SIG-M5 treated with dmso at 0.1 percent for 504 hours (cell line): ENCODE measurements at regions not wholly inside any gene's neighbourhood (a gene's known extent, or its start where the extent isn't known, plus 50 kb on each side); places are given as distances from the start of the nearest gene placed in this dataset.

ENCODE experiments used
- DNase-seq: peaks from one replicate; lab custom pipeline; 2025; ENCODE audit not compliant: unreplicated experiment; lab: John Stamatoyannopoulos, UW

DNA sequence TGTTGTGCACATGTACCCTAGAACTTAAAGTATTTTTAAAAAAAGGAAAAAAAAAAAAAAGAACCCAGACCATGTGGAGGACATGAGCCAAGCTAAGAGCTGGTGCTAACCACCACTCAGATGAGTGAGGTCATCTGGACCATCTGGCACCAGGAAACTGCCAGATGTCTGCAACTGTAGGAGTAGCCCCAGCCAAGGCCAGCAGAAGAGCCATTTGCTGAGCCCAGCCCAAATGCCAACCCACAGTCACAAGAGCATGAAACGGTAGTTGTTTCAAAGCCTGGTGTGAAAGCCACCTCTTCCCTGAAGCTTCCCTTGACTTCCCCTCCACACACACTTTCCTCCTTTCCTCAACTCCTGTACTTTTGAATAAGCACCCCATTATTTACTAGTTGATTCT, 69.2 kb upstream of the FCN1 start:
- no peak for DNase-seq

DNA sequence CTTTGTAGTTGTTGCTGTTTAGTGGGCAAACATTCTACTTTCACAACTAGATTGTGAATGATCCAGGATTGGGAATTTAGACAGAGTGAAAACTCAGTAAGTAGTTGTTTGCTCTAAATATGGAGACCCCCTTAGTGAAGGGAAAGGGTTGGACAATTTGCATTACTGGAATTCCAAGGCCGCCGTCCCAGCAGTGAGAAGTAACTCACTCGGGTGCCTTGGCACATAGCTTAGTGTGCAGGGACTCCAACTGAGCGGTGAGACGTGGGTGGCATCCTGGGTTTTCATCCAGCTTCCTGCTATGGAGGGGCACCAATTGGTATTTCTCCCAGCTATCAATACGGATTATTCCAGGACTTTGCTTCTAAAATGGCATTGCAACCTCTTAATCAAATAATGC, 69.7 kb upstream of the FCN1 start:
- DNase-seq: no peak

DNA sequence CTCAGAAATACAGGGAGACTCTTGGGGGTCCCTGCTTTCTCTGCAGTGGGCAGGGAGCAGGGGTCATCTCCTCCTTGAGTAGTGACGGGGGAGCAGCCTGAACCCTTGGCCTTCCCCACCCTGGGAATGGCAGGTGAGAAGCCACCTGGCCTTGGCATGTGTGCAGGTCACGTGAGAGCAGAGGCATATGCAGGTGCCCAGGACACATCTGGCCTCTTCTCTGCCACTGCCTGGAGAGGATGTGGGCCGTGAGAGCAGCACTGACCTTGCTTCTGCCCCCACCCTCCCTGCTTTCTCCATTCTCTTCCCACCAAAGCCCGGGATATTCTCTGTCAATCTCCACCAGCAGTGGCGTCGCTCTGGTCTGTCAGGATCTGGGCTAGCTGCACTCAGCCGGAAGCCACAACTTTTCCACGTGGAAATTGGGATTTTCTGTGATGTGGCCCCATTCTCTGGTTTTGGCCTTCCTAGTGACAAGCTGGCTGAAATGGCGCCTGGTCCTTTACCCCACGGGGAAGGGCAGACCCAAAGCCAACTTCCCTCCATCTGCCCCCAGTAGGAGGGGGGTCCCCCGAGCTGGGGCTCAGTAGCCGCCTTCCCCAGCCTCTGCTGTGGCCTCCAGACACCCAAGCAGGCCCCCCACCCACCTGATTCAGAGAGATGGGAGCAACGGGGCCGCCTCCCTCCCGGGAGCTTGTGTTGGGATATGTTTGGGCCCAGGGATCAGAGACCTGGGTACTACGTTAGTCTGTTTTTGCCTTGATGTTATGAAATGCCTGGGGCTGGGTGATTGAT, 70.4 kb upstream of the FCN1 start:
- DNase-seq: no peak

DNA sequence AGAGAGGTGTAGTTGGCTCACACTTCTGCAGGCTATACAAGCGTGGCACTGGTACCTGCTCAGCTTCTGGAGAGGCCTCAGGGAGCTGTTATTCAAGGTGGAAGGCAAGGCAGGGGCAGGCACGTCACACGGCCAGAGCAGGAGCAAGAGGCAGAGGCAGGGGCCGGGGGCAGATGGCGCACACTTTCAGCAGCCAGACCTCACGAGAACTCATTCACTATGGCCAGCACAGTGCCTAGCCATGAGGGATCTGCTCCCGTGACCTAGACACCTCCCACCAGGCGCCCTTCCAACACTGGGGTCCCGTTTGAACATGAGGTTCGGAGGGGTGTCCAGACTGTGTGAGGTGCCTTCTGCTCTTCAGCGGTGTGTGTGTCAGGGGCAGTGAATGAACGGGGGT, 71.0 kb upstream of the FCN1 start:
- DNase-seq: no peak

DNA sequence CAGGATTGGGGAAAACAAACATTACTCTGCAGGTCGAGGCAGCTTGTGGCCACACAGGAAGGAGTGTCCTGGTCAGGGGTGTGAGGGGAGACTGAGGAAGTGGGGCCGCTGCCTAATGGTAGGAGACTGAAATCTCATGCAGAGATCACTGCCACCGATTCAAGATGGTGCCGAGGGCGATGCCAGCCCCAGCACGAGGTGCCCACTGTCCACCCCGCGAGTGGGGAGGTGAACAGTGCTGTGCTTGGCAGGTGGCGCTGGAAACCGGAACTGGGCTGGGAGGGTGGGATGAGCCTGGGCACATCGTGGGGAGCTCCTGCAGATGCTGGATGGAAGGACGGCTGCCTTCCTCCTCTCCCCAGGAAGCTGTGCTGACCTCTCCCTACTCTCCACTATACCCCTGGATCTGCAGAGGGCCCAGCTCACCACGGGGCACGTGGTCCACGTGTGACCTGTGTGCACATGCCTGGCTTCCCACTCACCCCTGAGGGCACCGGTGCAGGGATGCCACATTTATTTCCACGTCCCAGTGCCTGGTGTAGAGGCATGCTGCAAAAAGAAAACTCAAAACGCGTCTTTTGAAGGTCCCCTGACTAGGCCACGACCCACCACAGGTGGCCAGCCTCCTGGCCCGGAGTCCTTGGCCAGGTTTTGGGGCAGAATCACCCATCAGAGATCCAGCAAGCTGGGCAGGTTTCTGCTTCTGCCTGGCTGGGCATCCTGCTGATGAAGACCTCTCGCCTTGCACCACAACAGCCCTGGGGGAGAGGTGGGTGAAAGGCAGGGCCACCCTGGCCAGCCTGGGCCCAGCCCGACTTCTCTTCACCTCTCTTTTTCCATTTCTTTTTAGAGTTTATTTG, 71.7 kb upstream of the FCN1 start:
- no peak for DNase-seq

DNA sequence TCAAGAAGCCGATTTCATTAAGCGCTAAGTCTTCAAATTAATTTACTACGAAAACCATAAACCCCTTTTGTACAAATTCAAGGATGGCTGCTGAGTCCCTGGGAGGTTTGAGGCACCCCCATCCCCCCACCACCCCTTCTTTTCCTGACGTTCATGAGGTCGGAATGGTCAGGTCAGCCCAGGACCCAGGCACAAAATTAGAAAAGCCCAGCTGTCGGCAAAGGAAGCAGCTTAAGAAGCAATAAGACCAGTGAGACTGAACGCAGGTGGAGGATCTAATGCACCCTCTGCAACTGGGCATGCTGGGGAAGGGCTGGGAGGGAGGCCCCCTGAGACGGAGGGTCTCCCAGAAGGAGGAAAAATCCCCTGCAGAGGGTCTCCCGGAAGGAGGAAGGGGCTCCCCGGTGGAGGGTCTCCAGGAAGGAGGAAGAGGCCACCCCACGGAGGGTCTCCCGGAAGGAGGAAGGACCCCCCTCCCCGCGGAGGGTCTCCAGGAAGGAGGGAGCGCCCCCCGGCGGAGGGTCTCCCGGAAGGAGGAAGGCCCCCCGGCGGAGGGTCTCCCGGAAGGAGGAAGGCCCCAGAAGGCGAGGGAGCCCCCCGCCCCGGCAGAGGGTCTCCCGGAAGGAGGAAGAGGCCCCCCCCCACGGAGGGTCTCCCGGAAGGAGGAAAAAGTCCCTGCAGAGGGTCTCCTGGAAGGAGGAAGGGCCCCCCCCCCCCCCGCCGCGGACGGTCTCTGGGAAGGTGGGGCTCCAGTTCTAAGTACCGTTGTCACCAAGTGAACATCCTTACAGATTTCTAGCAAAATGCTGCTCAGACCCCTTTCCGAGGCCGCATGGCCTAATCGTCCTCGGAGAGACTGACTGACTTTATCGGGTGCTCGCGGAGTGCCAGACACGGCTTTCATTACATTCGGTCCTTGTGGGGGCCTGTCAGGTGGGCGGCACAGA, 74.4 kb upstream of the FCN1 start:
- no peak for DNase-seq

DNA sequence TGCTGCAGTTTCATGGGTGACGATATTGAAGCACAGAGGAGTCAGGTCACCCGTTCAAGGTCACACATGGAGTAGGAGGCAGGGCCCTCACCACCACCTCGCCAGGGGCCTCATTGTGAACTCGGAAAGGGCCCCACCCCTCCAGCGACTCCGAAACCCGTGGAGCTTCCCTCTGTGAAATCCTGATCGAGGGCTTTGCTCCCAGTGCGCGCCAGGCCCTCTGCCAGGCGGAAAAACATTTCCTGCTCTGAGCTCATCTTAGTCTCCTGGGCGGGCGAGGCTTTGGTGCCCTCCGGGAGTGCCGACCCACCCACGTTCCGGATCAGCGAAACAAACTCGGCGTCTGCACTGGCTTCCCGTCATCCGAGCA, 75.0 kb upstream of the FCN1 start:
- DNase-seq: no peak

DNA sequence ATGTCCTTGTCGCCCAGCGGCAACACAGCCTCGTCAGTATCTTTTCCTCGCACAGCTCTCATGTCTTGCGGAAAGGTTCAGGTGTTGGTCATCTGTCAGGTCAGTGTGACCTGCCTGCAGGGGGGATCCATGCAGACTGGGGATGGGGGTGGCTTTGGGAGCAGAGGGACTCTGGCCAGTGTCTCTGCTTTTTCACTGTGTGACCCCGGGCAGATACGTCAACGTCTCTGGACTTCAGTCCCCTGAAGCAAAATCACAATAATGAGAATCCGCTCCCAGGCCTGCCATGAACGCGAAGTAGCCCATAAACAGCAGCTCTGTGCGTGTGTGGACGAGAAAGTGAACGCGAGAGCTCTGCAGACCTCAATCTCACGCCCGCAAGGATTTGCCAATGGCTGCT, 75.7 kb upstream of the FCN1 start:
- DNase-seq: no peak

DNA sequence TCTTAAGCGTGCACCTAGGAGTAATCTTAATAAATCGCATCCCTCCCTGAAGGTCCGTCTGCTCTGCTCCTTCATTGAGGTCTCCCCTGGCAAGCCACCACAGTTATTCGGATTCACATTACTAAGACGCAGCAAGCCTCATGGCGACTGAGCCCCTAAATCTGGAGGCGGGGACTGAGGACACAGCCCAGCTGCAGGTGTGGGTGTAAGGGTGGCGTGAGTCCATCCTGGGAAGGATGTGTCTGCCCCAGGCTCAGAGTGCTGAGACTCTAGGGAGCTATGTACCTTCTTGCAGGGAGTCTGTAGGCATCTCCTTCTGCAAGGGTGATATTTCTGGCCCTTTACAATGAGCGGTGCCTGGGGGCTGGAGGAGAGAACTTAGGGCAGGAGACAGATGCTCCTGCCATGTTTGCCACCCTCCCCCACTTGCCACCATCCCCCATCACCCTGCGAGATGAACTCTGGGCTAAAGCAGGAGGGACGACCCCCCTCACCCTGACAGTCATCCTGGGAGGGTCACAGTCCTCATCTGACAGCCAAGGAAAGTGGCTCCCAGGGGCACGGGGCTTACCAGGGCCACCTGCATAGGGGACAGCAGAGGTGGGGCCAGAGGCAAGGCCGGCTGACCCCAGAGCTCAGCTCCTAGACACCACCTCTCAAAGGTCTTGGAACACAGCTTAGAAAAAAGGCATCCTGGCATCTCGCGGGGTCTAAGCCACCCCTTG, 76.4 kb upstream of the FCN1 start:
- no peak for DNase-seq

DNA sequence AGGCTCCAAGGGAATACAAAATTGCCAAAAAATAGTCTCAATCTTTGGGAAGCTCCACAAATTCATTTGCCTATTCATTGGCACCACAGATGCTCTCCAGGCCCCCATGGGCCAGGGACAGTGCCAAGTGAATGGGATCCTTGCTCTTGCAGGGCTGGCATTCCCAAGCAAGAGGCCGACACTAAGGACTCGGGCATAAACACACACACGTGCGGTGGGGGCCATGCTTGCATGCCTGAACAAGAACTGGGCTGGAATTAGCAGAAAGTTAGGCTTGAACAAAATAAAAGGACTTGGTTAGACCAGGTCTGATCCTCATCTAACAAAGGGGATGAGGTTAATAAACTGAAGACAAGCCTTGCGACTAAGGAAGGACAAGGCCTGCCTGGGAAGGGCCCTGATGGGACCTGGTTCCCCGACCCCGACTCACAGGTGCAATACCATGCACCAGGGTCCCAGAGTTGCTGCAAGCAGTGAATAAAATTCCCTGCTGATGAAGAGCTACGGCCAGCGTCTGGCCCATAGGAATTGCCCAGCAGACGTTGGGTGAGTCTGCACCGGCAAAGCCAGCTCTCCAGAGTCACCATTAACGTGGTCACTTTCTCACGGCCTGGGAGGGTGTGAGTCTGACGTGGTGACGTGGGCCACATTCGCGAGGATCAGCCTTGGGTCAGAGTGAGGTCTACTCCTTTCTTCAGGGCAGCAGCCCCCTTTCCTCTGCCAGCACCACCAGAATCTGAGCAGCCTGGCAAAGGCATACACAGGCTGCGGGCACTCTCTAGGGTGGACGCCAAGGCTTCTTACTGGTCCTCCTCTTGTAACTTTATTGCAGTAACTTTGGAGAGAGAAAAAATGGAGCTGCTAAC, 77.4 kb upstream of the FCN1 start:
- no peak for DNase-seq

DNA sequence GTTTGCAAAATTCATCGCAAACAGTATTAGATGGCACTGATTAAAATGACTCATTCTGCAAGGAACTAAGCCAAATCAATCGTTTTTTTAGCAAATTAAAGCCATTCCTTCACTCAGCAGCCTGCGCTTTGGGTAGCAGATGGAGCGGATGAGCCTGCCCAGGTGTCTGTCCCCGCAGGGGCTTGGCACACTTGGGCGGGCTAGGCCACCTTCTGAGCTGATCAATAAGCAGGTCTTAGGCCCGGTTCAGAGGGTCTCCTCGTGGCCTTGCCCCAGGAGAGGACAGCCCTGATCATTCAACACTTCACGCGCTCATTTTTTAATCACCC, 78.0 kb upstream of the FCN1 start:
- no peak for DNase-seq

DNA sequence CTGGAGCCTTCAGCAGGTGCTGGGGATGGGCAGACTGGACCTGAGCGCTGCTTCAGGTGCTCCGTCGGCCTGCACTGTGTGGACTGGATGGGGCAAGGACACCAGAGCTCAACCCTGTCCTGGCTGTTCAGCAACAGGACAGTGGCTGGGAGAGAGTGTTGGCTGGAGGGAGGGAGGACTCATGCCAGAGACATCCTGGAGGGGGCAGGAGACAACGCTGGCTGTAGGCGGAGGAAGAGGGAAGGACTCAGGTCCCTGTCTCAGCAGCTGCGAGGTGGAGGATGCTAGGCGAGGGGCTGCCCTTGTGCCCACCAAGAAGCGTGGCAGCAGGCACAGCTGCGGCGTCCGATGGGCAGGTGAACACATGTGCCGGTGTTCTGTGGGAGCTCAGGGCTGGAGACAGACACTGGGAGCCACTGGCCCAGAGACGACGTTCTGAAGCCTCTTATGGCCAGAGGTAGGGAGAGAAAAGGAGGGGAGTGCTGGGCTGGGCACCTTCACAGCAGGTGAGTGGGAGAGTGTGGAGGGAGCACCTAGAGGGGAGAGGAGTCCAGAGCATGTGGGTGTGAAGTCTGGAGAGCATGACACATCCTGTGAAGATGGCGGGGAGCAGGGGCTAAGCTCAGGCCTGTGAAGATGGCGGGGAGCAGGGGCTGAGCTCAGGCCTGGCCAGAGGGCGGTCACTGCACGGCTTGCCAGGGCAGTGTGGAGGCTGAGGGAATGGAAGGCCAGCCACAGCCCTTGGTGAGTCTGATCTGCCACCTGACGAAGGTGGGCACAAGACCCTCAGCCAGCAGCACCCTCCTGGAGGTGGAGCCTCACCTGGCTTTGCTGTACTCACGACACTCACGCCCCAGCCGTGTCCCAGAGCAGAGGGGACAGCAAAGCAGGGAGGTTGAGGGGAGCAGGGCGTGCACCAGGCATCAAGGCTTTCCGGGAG, 79.1 kb upstream of the FCN1 start:
- no peak for DNase-seq

DNA sequence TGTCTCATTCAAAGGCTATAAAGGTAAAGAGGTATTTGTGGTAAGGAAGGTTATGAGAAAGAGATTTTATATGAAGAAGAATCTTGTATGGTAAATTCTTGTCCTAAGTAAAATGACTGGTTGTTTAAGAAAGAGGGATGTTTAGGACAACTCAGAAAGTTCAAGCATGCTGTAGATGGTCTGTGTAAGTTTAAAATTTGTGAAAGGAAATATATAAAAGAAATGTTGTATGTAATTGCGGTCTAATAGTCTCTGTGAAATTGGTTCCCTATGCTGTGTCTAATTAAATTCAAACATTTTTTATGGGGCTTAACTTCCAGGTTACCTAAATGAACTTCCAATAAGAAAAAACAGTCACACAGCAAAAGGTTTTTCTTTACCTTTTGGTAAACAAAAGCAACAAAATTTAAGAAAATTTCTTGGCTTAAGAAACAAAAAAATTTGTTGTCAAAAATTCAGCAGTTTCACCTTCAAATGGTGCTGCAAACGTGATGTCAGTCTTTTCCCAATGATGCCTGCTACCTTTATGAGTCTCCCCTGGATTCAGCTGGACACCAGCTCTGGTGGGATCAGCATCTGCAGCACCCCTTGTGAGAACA, 83.0 kb upstream of the FCN1 start:
- no peak for DNase-seq

DNA sequence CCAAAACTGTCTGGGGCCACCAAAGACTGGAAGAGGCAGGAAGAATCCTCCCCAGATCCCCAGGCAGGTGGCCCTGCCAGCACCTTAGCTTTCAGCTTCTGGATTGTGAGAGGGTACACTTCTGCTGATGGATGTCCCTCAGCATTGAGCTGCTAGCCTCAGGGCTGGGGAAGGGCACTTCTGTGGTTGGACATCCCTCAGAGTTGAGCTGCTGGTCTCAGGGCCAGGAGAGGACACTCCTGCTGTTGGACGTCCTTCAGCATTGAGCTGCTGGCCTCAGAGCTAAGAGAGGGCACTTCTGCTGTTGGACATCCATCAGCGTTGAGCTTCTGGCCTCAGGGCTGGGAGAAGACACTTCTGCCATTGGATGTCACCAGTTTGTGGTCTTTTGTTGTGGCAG, 83.8 kb upstream of the FCN1 start:
- no peak for DNase-seq

DNA sequence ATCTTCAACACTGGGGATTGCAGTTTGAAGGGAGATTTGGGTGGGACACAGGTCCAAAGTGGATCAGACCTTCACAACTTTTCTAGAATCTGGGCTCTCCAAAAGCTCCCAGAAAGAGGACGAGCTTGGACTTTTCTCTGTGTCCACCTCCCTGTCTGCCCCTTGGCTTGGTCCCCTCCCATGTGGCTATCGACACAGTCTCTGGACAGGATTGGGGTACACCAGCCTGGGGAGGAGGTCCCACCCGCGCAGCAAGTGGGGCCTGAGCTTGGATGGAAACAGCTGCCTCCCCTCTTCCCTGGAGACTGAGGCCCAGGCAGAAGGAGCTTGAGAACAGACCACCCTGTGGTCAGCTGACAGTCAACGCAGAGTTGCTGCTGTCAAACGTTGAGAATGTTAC, 84.6 kb upstream of the FCN1 start:
- DNase-seq: no peak

DNA sequence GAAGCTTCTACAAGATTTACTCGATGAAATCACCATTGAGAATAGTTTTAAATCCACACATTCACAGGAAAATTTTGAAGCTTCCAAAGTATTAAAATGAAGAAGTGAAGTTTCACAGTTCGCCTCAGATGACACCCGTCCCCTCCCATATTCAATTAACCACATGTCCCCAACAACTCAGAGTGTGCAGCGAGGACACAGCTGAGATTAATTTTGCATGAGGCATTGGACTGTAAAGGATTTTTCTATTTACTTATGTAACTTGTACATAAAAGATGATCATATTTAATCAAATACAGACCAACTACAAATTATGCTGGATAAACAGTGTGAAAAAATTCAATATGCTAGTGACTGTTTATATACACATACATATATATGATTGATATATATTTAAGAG, 84.7 kb upstream of the OLFM1 start:
- DNase-seq: no peak

DNA sequence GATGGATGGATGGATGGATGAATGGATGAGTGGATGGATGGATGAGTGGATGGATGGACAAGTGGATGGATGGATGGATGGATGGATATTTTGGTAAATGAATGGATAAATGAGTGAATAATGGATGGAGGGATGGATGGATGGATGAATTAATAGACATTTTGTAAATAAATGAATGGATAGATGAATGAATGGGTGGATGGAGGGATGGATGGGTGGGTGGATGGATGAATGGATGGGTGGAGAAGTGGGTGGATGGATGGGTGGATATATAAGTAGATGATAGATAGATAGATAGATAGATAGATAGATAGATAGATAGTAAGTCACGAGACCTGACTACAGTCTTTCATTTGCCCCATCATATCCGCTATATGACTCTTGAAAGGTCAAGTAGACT, 82.7 kb upstream of the OLFM1 start:
- DNase-seq: no peak

DNA sequence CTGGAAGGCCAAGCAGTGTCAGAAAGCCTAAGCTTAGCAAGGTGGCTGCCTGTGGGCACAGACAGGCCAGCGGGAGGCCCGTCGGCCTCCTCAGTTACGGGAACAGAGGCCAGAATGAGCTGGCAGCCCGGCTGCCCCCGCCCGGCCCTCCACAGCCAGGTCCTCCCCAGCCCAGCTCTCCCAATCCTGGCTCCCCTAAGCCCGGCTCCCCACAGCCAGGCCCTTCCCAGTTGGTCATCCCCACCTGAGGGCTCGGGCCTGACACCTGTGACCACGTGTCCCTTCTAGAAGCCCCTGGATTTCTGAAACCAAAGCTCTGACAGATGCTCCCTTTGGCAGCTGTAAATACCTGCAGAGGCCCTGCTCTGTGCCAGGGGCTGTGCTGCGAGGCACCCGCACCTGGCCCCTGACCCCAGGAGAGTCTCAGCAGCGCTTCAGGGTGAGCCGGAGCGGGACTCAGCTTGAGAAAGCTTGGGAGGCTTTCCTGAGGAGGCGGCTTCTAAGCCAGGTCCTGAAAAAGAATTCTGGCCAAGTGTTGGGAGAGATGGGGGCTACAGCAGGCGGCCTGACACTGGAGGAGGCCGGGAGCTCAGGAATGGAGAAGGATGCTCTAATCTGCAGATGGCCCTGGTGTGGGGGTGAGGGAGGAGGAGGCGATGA, 80.4 kb upstream of the OLFM1 start:
- no peak for DNase-seq
